Fibroblast of lung (primary cell): ENCODE measurements at regions not wholly inside any gene's neighbourhood (a gene's known extent, or its start where the extent isn't known, plus 50 kb on each side); places are given as distances from the start of the nearest gene placed in this dataset.

Experiments
- EZH2 ChIP-seq: IDR thresholded peaks from 2 replicates; pipeline ENCODE4 v1.5.1; 2012; ENCODE audit warnings: low read length, control low read depth, mild to moderate bottlenecking; ENCODE audit errors: missing control alignments
- TF ChIP-seq, protein P1 (sequence below), 2 donors: IDR thresholded peaks in 1 of 2; conservative IDR thresholded peaks in 1 of 2; 1 replicate in 1 of 2; 2 replicates in 1 of 2; pipeline ENCODE4 v1.5.1; 2011 to 2012; ENCODE audit warnings: low read length in 2 of 2, control low read depth in 1 of 2, inconsistent platforms in 1 of 2, low read depth in 1 of 2, mild to moderate bottlenecking in 1 of 2

- TF ChIP-seq, protein P1, sequence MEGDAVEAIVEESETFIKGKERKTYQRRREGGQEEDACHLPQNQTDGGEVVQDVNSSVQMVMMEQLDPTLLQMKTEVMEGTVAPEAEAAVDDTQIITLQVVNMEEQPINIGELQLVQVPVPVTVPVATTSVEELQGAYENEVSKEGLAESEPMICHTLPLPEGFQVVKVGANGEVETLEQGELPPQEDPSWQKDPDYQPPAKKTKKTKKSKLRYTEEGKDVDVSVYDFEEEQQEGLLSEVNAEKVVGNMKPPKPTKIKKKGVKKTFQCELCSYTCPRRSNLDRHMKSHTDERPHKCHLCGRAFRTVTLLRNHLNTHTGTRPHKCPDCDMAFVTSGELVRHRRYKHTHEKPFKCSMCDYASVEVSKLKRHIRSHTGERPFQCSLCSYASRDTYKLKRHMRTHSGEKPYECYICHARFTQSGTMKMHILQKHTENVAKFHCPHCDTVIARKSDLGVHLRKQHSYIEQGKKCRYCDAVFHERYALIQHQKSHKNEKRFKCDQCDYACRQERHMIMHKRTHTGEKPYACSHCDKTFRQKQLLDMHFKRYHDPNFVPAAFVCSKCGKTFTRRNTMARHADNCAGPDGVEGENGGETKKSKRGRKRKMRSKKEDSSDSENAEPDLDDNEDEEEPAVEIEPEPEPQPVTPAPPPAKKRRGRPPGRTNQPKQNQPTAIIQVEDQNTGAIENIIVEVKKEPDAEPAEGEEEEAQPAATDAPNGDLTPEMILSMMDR (conservative IDR thresholded peaks at IDR 0.05 in 1 of 2, IDR thresholded peaks at IDR 0.05 in 1 of 2; ENCODE audit: low read depth in 1 of 2, low read length in 2 of 2) = no peak
- TF ChIP-seq EZH2 = no peak
These were observed 153.4 kb upstream of the GSE1 start for GRCh38 chr16:85459529-85460251.
